Activated naive CD8-positive, alpha-beta T cell treated with anti-CD3 and anti-CD28 coated beads, Interleukin-2, amount 50 U/mL, for 24 hours (primary cell): ENCODE measurements at regions not wholly inside any gene's neighbourhood (a gene's known extent, or its start where the extent isn't known, plus 50 kb on each side); places are given as distances from the start of the nearest gene placed in this dataset.
A peak's percentile ranks its signal among the peaks of the same experiment; 100 is the strongest.

Experiments
- ATAC-seq: fragments of 150-1000 bp; cut with Tn5 transposase; one replicate; pipeline ENCODE4 v1.10.0; 2021
- DNase-seq: peaks from one replicate; pipeline ENCODE4 v3.0.0; 2021
- H3K27ac Mint-ChIP-seq: one replicate; pipeline ENCODE4 v1.8.0; 2021; ENCODE audit warnings: mild to moderate bottlenecking, mixed read lengths
- H3K27me3 Mint-ChIP-seq: one replicate; pipeline ENCODE4 v1.8.0; 2021; ENCODE audit warnings: mixed read lengths
- H3K36me3 Mint-ChIP-seq: one replicate; pipeline ENCODE4 v1.8.0; 2021; ENCODE audit warnings: low read depth, mixed read lengths
- H3K4me1 Mint-ChIP-seq: one replicate; pipeline ENCODE4 v1.8.0; 2021; ENCODE audit warnings: mixed read lengths
- H3K4me3 Mint-ChIP-seq: one replicate; pipeline ENCODE4 v1.8.0; 2021; ENCODE audit warnings: mild to moderate bottlenecking, moderate library complexity, mixed read lengths
- H3K9me3 Mint-ChIP-seq: one replicate; pipeline ENCODE4 v1.8.0; 2021; ENCODE audit warnings: mixed read lengths

DNA sequence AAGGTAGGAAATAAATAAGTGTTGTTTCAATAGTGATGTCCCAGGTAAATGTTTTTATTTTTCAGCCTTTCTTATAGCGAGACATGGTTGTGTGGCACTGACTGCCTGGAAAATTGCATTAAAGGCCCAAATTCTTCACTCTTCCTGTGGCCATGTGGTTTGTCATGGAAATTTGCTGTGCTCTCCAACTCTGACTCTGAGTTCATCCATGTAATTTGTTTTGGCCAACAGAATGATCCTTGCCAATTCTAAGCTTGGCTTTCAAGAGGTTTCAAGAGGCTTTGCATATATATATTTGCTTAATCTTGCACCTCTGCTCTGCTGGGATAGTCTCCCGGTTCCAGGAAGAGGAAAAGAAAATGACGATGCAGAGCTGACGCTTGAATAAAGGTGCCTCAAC lies 107.5 kb upstream of the ARHGEF26 start:
- H3K36me3 Mint-ChIP-seq: no peaks in the 10 kb centered on the region
- H3K27me3 Mint-ChIP-seq: no peaks in the 10 kb centered on the region
- no peak overlapping the region for H3K27ac Mint-ChIP-seq
- no peak overlapping the region for H3K4me3 Mint-ChIP-seq
- ATAC-seq: no peak
- no peaks in the 10 kb centered on the region for H3K9me3 Mint-ChIP-seq
- DNase-seq: no peak
- H3K4me1 Mint-ChIP-seq: no peaks in the 10 kb centered on the region

DNA sequence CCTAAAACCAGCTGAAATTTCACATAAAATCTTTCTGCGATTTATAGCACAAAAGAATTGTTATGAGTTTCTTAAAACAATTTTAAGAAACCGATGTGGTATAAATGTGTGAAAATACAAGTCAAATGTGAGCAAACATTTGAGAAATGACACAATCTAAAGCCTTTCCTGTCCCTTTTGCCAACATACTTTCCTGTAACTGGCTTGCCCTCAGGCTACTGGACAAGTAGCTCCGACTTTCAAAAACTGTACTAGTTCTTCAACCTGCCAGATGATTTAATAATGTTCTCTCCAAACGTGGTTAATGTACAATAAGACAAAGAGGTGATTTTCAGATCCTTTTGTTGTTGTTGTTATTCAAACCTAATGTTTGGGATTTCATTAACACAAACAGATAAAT lies 105.9 kb upstream of the ARHGEF26 start:
- DNase-seq: no peak
- no peaks in the 10 kb centered on the region for H3K9me3 Mint-ChIP-seq
- no peak for ATAC-seq
- H3K27ac Mint-ChIP-seq: no peak overlapping the region
- H3K4me1 Mint-ChIP-seq: no peaks in the 10 kb centered on the region
- no peaks in the 10 kb centered on the region for H3K27me3 Mint-ChIP-seq
- H3K36me3 Mint-ChIP-seq: no peaks in the 10 kb centered on the region
- H3K4me3 Mint-ChIP-seq: no peak overlapping the region

DNA sequence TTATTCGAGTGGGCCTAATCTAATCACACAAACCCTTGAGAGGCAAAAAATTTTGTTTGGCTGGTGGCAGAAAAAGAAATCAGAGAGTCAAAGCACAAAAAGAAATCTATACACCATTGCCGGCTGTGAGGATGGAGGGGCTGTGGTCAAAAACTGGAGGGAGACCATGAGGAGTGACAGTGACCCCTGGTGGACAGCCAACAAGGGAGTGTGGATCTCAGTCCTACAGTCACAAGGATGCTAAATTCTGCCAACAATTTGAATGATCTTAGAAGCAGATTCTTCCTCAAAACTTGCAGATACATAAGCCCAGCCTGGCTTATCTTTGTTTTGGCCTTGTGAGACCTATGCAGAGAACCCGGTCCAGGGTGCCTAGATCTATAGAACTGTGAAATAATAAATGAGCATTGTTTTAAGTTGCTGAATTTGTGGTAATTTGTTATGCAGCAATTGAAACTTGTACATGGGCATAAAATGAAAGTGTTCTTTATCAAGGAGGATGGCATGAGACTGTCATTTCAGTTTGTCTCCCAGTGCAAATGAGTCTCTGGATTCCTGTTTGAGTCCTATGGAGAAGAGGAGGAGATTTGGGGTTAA lies 103.0 kb upstream of the ARHGEF26 start:
- H3K4me1 Mint-ChIP-seq: no peaks in the 10 kb centered on the region
- peak; percentile 55 for DNase-seq
- H3K27me3 Mint-ChIP-seq: peaks cover 4% of the 10 kb centered on the region
- no peak overlapping the region for H3K27ac Mint-ChIP-seq
- ATAC-seq: no peak
- H3K36me3 Mint-ChIP-seq: no peaks in the 10 kb centered on the region
- no peaks in the 10 kb centered on the region for H3K9me3 Mint-ChIP-seq
- H3K4me3 Mint-ChIP-seq: no peak overlapping the region

DNA sequence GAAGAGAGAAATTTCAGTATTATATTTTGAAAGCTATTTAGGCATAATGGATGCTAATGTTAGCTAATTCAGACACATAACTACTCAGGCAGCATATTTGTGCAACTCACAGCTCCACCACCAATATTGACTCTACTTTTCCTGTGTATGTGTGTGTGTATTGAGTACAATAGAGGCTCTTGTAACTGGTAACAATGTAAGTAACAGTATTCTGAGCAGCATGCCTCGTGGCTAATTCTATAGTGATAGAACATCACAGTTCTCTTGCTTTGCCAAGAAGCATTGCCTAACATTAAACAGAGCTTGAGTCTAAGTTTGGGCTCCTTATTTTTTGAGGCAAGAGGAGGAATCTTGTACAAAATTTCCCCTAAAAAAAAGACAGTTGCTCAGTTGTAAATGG lies 98.6 kb upstream of the ARHGEF26 start:
- Mint-ChIP-seq H3K4me3 (no peak overlapping the region), H3K27ac (no peak overlapping the region), H3K9me3 (no peaks in the 10 kb centered on the region), H3K4me1 (no peaks in the 10 kb centered on the region), H3K27me3 (peaks cover 7% of the 10 kb centered on the region), H3K36me3 (no peaks in the 10 kb centered on the region)
- DNase-seq (no peak), ATAC-seq (no peak)

DNA sequence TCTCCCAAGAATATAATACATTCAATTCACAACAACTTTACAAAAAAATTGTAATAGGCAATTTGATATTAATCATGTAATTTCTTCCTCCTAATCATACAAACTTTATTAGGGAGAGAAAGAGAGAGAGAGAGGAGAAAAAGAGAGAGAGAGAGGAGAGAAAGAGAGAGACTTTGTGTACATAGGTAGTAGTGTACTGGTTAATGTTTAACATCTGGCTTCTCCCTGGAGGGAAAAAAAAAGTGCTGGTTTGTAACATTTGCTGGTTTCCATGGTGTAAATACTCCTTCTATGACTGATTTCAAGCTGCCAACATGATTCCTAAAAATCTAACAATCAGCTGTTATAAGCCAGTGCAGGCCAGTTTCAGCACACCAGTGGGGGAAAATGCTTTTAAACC lies 98.0 kb upstream of the ARHGEF26 start:
- H3K4me1 Mint-ChIP-seq: no peaks in the 10 kb centered on the region
- DNase-seq (no peak), ATAC-seq (no peak)
- H3K4me3 Mint-ChIP-seq: no peak overlapping the region
- no peaks in the 10 kb centered on the region for H3K9me3 Mint-ChIP-seq
- peaks cover 7% of the 10 kb centered on the region for H3K27me3 Mint-ChIP-seq
- no peaks in the 10 kb centered on the region for H3K36me3 Mint-ChIP-seq
- H3K27ac Mint-ChIP-seq: no peak overlapping the region

DNA sequence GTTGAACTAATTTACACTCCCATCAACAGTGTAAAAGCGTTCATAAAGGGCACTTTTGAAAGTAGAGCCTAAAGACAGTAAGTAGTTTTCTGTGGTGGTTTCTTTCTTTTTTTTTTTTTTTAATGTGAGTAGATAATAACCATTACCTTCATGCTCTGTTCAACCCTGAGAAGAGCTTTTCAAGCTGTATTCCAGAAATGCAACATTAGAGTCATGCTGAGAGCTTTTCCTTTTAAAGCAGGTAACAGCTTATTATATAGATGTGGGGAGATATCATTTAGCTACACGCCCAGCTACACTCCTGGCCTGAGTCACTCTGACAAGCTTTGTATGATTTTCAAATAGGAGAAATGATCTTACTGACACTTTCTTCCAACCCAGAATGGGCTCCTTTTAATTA lies 96.2 kb upstream of the ARHGEF26 start:
- no peak for ATAC-seq
- Mint-ChIP-seq H3K4me3 (no peak overlapping the region), H3K27ac (no peak overlapping the region), H3K36me3 (no peaks in the 10 kb centered on the region), H3K9me3 (no peaks in the 10 kb centered on the region), H3K27me3 (peaks cover 7% of the 10 kb centered on the region), H3K4me1 (no peaks in the 10 kb centered on the region)
- no peak for DNase-seq

DNA sequence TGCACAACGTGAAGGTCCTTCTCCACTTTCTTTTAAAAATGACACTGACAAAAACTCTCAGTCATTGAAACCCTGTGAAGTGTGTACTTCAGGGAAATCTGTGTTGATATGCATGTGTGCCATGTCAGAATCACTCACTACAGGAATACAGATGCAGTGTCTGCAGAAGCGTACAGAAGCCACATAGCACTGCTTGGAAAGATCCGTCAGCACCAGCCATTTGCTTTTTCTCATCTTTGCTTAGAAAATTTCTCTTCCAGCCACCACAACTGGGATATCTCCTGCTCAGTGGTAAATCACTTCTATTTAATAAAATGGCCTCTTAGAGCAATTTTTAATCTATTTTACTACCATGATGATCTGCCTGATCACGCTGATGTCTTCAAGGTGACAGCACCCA lies 91.3 kb upstream of the ARHGEF26 start:
- Mint-ChIP-seq H3K4me3 (no peak overlapping the region), H3K27ac (no peak overlapping the region), H3K27me3 (no peaks in the 10 kb centered on the region), H3K4me1 (no peaks in the 10 kb centered on the region), H3K36me3 (no peaks in the 10 kb centered on the region), H3K9me3 (no peaks in the 10 kb centered on the region)
- no peak for DNase-seq
- ATAC-seq: no peak

DNA sequence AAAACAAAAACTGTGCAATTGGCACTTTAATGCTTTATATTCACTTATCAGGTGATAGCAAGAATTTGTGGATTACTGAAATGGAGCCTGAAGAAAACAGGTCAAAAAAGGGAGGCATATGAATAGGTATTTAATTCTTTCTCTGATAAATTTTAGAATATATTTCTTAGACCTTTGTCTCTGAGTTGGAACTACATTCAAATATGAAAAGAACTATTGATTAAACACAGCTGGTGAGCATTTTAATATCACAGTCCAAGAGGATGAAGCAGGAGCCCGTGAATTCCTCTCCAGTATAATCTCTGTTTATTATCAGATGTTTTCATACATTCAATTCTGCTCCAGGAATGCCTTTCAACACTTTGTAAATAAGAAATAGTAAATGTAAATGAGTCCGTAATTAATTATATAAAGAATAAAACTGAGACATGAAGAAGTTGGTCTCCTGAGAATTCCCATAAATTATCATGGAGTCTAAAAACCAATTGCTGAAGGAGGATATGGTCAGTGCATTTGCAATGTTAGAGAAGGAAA lies 86.3 kb upstream of the ARHGEF26 start:
- no peak overlapping the region for H3K4me3 Mint-ChIP-seq
- no peak for ATAC-seq
- no peaks in the 10 kb centered on the region for H3K9me3 Mint-ChIP-seq

DNA sequence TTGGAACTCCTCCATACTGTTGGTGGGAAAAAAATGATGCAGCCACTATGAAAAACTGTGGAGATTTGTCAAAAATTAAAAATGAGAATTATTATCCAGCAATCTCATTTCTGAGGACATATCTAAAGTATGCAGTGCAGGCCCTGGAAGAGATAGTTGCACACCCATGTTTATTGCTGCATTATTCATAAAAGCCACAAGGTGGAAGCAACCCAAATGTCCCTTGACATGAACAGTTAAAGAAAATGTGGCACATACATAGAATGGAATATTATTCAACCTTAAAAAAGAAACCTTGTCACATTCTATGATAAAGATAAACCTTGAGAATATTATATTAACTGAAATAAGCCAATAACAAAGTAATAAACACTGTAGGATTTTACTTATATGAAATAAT lies 80.9 kb upstream of the ARHGEF26 start:
- no peaks in the 10 kb centered on the region for H3K36me3 Mint-ChIP-seq
- H3K27ac Mint-ChIP-seq: no peak overlapping the region
- H3K9me3 Mint-ChIP-seq: no peaks in the 10 kb centered on the region
- H3K27me3 Mint-ChIP-seq: peaks cover 8% of the 10 kb centered on the region
- DNase-seq (no peak), ATAC-seq (no peak)
- no peak overlapping the region for H3K4me3 Mint-ChIP-seq
- H3K4me1 Mint-ChIP-seq: no peaks in the 10 kb centered on the region

More for the DNA sequence above, 86.3 kb upstream of the ARHGEF26 start:
- DNase-seq: no peak
- no peaks in the 10 kb centered on the region for H3K4me1 Mint-ChIP-seq
- H3K27ac Mint-ChIP-seq: no peak overlapping the region
- H3K36me3 Mint-ChIP-seq: no peaks in the 10 kb centered on the region
- H3K27me3 Mint-ChIP-seq: no peaks in the 10 kb centered on the region

DNA sequence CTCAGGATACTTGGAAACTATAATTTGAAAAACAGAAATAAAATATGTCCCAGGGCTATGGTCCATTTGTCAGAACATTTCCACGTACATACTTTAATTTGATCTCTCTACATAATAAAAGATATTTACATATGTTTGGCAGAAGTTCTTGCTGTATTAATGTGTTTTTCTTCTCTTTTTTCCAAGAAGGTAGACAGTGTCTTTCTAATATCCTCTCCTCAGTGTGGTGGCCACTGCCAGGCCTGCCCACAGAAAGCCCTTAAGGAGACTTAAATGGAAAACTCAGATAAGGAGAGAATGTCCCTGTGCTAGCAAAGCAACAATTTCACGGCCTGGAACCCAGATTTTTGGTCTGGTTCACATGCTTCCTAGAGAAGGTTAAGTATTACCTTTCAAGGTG lies 76.5 kb upstream of the ARHGEF26 start:
- Mint-ChIP-seq H3K4me1 (no peaks in the 10 kb centered on the region), H3K27ac (no peak overlapping the region), H3K9me3 (no peaks in the 10 kb centered on the region)

DNA sequence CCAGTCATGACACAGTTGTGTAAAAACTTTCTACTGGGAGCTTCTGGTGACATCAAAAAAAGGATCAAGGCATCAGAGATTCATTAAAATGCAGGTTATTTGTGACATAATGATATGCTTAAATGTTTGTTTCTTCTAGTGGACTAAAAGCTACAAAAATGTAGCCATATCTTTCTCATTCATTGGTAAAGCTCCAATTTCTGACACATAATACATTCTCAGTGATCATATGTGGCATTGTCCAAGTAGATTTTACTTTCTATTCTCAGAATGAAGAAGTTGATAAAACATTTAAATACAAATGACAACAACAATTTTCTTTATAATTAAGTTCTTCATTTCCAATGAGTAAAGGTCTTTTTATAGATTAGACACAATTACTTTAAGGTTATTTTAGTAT lies 71.0 kb upstream of the ARHGEF26 start:
- H3K27me3 Mint-ChIP-seq: peaks cover 6% of the 10 kb centered on the region
- H3K9me3 Mint-ChIP-seq: peaks cover 7% of the 10 kb centered on the region
- no peaks in the 10 kb centered on the region for H3K36me3 Mint-ChIP-seq
- H3K27ac Mint-ChIP-seq: no peak overlapping the region
- no peaks in the 10 kb centered on the region for H3K4me1 Mint-ChIP-seq
- no peak overlapping the region for H3K4me3 Mint-ChIP-seq
- no peak for DNase-seq
- no peak for ATAC-seq

More for the DNA sequence above, 76.5 kb upstream of the ARHGEF26 start:
- Mint-ChIP-seq H3K36me3 (no peaks in the 10 kb centered on the region), H3K27me3 (peaks cover 13% of the 10 kb centered on the region), H3K4me3 (no peak overlapping the region)
- ATAC-seq (no peak), DNase-seq (no peak)

DNA sequence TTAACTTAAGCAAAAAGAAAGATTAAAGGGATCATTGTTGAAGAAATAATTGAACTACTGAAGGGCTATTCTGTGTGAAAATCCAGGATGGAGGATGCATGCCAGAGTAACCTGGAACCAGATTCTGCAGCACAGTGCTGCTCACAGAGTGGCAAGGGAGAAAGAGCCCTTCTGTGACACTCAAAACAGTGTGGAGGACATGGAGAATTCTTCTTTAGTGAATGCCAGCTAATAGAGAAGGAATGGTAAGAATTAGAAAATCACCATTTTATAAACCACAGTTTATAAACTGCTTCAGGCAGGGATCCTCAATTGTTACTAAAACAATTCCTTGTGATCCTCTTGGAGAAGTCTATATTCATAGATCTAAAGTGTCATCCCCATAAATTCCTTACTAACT lies 70.4 kb upstream of the ARHGEF26 start:
- H3K27me3 Mint-ChIP-seq: peaks cover 6% of the 10 kb centered on the region
- no peaks in the 10 kb centered on the region for H3K4me1 Mint-ChIP-seq
- H3K4me3 Mint-ChIP-seq: no peak overlapping the region
- no peak for DNase-seq
- no peaks in the 10 kb centered on the region for H3K36me3 Mint-ChIP-seq
- peaks cover 7% of the 10 kb centered on the region for H3K9me3 Mint-ChIP-seq
- no peak overlapping the region for H3K27ac Mint-ChIP-seq
- ATAC-seq: no peak

DNA sequence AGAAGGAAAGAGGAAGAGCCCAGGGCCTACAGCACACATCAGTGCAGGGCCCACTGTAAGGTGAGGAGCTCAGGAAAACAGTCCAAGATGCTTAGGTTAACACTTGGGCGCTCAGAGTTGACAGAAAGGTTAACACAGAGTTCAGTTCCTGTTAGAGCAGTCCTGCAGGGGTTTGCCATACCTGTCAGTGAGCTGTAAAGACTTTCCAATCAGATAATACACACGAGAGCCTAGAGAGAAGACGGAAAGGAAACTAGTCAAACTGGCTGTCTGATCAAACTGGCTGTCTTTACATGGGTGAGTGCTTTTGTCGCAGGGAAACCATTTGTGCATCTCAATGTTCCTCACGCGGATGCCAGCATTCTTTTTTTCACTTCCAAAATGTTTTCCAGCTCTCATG lies 61.4 kb upstream of the ARHGEF26 start:
- H3K4me1 Mint-ChIP-seq: no peaks in the 10 kb centered on the region
- no peak for DNase-seq
- H3K36me3 Mint-ChIP-seq: no peaks in the 10 kb centered on the region
- no peak for ATAC-seq
- H3K27me3 Mint-ChIP-seq: no peaks in the 10 kb centered on the region
- H3K27ac Mint-ChIP-seq: no peak overlapping the region
- H3K9me3 Mint-ChIP-seq: no peaks in the 10 kb centered on the region
- no peak overlapping the region for H3K4me3 Mint-ChIP-seq

DNA sequence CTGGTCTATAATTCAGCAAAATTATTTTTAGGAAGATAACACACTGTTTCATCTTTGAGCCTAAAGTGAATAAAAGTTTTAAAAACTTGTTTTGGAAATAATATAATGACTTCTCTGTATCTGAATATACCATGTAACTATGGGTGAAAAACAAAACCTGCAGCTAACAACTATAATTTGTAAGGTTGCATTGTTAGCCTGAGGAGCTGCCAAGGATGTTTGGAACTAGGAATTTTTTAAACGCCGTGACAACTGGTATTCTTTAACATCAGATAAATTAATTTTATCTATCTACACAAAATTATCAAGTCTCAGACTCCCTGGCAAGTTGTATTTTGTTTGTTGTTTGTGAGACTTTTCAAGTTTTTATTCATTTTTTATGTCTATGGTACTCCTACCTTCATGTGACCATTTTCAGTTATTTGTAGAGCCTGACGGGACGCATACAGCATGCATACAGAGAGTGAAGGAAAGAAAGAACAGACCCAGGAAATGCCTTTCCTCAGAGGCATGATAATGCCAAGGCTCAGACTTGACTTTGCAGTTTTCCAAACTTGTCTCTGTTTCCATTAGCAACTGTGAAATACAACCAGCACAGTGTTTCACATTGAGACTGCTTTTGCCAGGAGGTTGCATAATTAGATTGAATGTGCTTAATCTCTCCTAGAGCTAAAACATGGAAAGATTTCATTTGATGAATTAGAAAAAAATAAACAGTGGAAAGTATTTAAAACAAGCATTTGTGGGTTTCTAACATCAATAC lies 60.8 kb upstream of the ARHGEF26 start:
- Mint-ChIP-seq H3K27ac (no peak overlapping the region), H3K4me3 (no peak overlapping the region), H3K36me3 (no peaks in the 10 kb centered on the region), H3K9me3 (no peaks in the 10 kb centered on the region), H3K27me3 (no peaks in the 10 kb centered on the region), H3K4me1 (no peaks in the 10 kb centered on the region)
- ATAC-seq (no peak), DNase-seq (no peak)

DNA sequence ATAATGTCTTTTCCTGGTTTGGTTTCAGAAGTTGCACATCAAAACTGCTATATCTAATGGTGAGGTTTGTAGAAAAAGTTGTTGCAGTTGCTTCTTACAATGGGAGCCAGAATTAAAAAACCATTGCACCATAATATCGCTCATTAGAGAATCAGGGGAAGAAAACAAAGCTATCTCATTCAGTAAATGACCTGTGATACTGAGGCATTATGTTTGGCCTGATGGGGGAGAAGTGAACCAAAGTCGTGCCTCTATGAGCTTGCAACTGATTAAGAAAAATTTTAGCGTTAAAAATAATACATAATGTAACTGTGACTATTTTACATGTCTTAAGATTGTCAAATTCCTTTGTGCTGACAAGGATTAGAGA lies 60.2 kb upstream of the ARHGEF26 start:
- Mint-ChIP-seq H3K4me1 (no peaks in the 10 kb centered on the region), H3K4me3 (no peak overlapping the region), H3K27me3 (peaks cover 2% of the 10 kb centered on the region), H3K9me3 (no peaks in the 10 kb centered on the region), H3K27ac (no peak overlapping the region), H3K36me3 (no peaks in the 10 kb centered on the region)
- ATAC-seq: no peak
- DNase-seq: no peak
